ENCODE measurements at regions not wholly inside any gene's neighbourhood (a gene's known extent, or its start where the extent isn't known, plus 50 kb on each side); places are given as distances from the start of the nearest gene placed in this dataset.

DNA sequence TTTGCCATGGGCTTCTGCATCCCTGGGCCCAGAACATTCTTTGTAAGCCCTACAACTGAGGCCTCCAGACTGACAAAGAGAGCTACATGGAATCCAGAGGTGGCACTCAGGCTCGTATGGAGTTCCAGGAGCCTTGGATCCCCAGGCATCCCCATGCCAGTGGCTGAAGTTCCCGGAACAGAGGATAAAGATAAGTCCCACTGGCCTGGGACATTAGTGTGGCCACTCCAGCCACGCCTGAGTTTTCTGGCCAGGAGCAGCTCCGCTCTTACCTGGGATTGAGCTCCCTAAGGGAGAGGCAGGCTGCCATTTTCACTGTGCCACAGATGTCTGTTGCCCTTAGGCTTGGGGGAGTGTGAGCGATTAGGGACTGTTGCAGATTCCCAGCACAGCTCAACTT lies 656.3 kb upstream of the FAM174A start:
- intact Hi-C loops (cut with micrococcal nuclease), result no loop called here
- no peaks in the 10 kb centered on the region for H3K27me3 Mint-ChIP-seq (ENCODE audit: insufficient read depth)
- H3K36me3 Mint-ChIP-seq (ENCODE audit: low read depth), result no peaks in the 10 kb centered on the region
- H3K4me3 Mint-ChIP-seq, result no peak overlapping the region
- peaks cover 7% of the 10 kb centered on the region for H3K9me3 Mint-ChIP-seq
- H3K4me1 Mint-ChIP-seq (ENCODE audit: low read depth), result no peaks in the 10 kb centered on the region
- DNase-seq (ENCODE audit: low spot score), result no peak
- H3K27ac Mint-ChIP-seq, result no peak overlapping the region

DNA sequence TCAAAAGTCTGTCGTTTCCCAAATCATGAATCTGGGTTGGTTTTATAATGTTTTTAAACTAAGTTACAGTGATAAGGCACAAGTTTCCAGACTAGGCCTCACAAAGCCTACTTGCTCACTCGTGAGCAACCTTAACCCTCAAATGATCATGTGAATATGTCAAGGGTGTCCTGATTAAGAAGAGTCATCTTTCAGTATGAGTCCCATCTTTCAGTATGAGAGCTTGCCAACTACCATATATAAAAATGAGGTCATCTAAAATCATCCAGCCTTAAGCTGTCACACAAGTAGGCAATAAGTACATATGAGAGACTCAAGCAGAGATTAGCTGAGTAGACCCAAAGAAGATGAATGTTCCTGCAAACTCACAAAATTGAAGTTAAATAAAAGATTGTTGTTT lies 668.4 kb upstream of the FAM174A start:
- Mint-ChIP-seq H3K9me3 (peaks cover 4% of the 10 kb centered on the region), H3K4me3 (no peak overlapping the region), H3K27ac (no peak overlapping the region), H3K36me3 (ENCODE audit: low read depth) (no peaks in the 10 kb centered on the region), H3K27me3 (ENCODE audit: insufficient read depth) (no peaks in the 10 kb centered on the region), H3K4me1 (ENCODE audit: low read depth) (no peaks in the 10 kb centered on the region)
- DNase-seq (ENCODE audit: low spot score), result no peak
- intact Hi-C loops (cut with micrococcal nuclease), result no loop called here

- Mint-ChIP-seq H3K4me3 (no peak overlapping the region), H3K4me1 (ENCODE audit: low read depth) (no peaks in the 10 kb centered on the region), H3K27me3 (ENCODE audit: insufficient read depth) (no peaks in the 10 kb centered on the region), H3K9me3 (peaks cover 4% of the 10 kb centered on the region), H3K27ac (no peak overlapping the region), H3K36me3 (ENCODE audit: low read depth) (no peaks in the 10 kb centered on the region)
- no peak for DNase-seq (ENCODE audit: low spot score)
- intact Hi-C loops (cut with micrococcal nuclease), result no loop called here
Measured at GRCh38 chr5:99865159-99865558, 670.0 kb upstream of the FAM174A start.

- Mint-ChIP-seq H3K27ac (no peak overlapping the region), H3K36me3 (ENCODE audit: low read depth) (no peaks in the 10 kb centered on the region), H3K4me3 (no peak overlapping the region), H3K4me1 (ENCODE audit: low read depth) (no peaks in the 10 kb centered on the region), H3K27me3 (ENCODE audit: insufficient read depth) (no peaks in the 10 kb centered on the region), H3K9me3 (no peaks in the 10 kb centered on the region)
- DNase-seq (ENCODE audit: low spot score), result no peak
- intact Hi-C loops (cut with micrococcal nuclease), result no loop called here
Measured at GRCh38 chr5:99835791-99836190, 699.4 kb upstream of the FAM174A start.

GRCh38 chr5:99827136-99827535 lies 708.0 kb upstream of the FAM174A start:
- H3K27ac Mint-ChIP-seq, result no peak overlapping the region
- intact Hi-C loops (cut with micrococcal nuclease), result no loop called here
- no peaks in the 10 kb centered on the region for H3K36me3 Mint-ChIP-seq (ENCODE audit: low read depth)
- no peak for DNase-seq (ENCODE audit: low spot score)
- H3K4me3 Mint-ChIP-seq, result no peak overlapping the region
- no peaks in the 10 kb centered on the region for H3K4me1 Mint-ChIP-seq (ENCODE audit: low read depth)
- no peaks in the 10 kb centered on the region for H3K27me3 Mint-ChIP-seq (ENCODE audit: insufficient read depth)
- H3K9me3 Mint-ChIP-seq, result no peaks in the 10 kb centered on the region

DNA sequence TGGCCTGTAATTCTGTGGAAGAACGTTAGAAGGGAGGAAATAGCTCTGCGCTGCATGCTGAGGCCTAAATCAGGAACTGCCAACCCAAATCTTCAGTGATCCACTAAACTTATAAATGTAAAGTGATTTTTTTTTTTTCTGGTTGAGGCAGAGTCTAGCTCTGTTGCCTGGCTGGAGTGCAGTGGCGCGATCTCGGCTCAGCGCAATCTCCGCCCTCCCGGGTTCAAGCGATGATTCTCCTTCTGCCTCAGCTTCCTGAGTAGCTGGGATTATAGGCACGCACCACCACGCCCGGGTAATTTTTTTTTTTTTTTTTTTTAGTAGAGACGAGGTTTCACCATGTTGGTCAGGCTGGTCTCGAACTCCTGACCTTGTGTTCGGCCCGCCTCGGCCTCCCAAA lies 717.4 kb upstream of the FAM174A start:
- Mint-ChIP-seq H3K36me3 (ENCODE audit: low read depth) (no peaks in the 10 kb centered on the region), H3K27ac (no peak overlapping the region), H3K4me3 (no peak overlapping the region), H3K27me3 (ENCODE audit: insufficient read depth) (no peaks in the 10 kb centered on the region), H3K4me1 (ENCODE audit: low read depth) (no peaks in the 10 kb centered on the region), H3K9me3 (no peaks in the 10 kb centered on the region)
- intact Hi-C loops (cut with micrococcal nuclease), result no loop called here
- no peak for DNase-seq (ENCODE audit: low spot score)

- H3K4me1 Mint-ChIP-seq (ENCODE audit: low read depth), result no peaks in the 10 kb centered on the region
- H3K27ac Mint-ChIP-seq, result no peak overlapping the region
- H3K36me3 Mint-ChIP-seq (ENCODE audit: low read depth), result no peaks in the 10 kb centered on the region
Measured at GRCh38 chr5:99814321-99815063, 720.7 kb upstream of the FAM174A start.

DNA sequence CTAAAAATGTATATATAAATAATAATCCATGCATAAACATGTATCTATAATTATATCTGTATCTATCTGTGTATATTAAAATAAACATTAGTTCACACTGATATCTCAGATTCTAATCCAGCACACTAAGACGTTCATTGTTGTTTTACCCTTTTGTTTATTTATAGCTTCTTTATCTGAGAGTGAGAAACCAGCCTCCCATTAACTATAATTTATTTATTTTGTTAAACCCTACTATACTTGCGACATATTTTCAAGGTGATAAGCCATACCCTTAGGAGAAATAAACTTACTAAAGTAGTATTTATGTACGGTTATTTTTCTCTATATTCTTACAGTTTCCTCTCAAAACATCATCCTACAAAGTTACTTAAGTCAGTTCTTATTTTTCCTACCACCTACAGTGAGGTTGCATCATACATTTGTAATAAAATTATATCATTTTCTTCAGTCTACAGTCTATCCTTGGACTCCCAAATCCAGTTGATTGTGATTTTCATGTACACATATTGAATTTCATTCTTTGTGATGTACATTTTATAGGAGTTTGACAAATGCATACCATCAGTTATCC lies 726.4 kb upstream of the FAM174A start:
- Mint-ChIP-seq H3K36me3 (ENCODE audit: low read depth) (no peaks in the 10 kb centered on the region), H3K9me3 (no peaks in the 10 kb centered on the region), H3K4me3 (no peak overlapping the region), H3K27me3 (ENCODE audit: insufficient read depth) (no peaks in the 10 kb centered on the region), H3K27ac (no peak overlapping the region), H3K4me1 (ENCODE audit: low read depth) (no peaks in the 10 kb centered on the region)
- intact Hi-C loops (cut with micrococcal nuclease), result no loop called here
- no peak for DNase-seq (ENCODE audit: low spot score)

More at GRCh38 chr5:99814321-99815063, 720.7 kb upstream of the FAM174A start:
- H3K27me3 Mint-ChIP-seq (ENCODE audit: insufficient read depth), result no peaks in the 10 kb centered on the region
- no peak overlapping the region for H3K4me3 Mint-ChIP-seq
- intact Hi-C loops (cut with micrococcal nuclease), result no loop called here
- no peaks in the 10 kb centered on the region for H3K9me3 Mint-ChIP-seq
- no peak for DNase-seq (ENCODE audit: low spot score)

DNA sequence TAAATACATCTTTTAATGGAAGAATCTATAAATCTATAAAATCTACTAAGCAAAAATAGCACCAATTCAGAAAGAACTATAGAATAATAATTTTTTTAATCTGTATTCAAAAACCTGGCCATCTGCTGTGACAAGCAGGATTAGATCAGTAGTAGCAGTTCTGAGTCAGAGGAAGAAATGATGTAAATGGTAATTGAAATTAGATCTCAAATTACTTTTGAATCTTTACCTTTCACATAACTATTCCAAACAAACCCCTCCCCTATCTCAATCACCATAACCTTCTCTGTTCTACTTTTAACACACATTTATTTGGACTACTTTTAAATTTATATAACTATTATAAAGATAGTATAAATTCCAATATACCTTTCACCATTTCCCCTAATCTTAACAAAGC lies 727.8 kb upstream of the FAM174A start:
- H3K36me3 Mint-ChIP-seq (ENCODE audit: low read depth), result no peaks in the 10 kb centered on the region
- no peaks in the 10 kb centered on the region for H3K27me3 Mint-ChIP-seq (ENCODE audit: insufficient read depth)
- no peak for DNase-seq (ENCODE audit: low spot score)
- no peaks in the 10 kb centered on the region for H3K4me1 Mint-ChIP-seq (ENCODE audit: low read depth)
- no peak overlapping the region for H3K4me3 Mint-ChIP-seq
- H3K27ac Mint-ChIP-seq, result no peak overlapping the region
- intact Hi-C loops (cut with micrococcal nuclease), result no loop called here
- no peaks in the 10 kb centered on the region for H3K9me3 Mint-ChIP-seq

- Mint-ChIP-seq H3K4me3 (no peak overlapping the region), H3K9me3 (no peaks in the 10 kb centered on the region), H3K27me3 (ENCODE audit: insufficient read depth) (no peaks in the 10 kb centered on the region), H3K36me3 (ENCODE audit: low read depth) (no peaks in the 10 kb centered on the region), H3K27ac (no peak overlapping the region), H3K4me1 (ENCODE audit: low read depth) (no peaks in the 10 kb centered on the region)
- DNase-seq (ENCODE audit: low spot score), result no peak
- intact Hi-C loops (cut with micrococcal nuclease), result no loop called here
Measured at GRCh38 chr5:99795031-99795430, 740.1 kb upstream of the FAM174A start.

GRCh38 chr5:99788482-99788881 lies 746.7 kb upstream of the FAM174A start:
- Mint-ChIP-seq H3K9me3 (no peaks in the 10 kb centered on the region), H3K27ac (no peak overlapping the region), H3K27me3 (ENCODE audit: insufficient read depth) (no peaks in the 10 kb centered on the region), H3K36me3 (ENCODE audit: low read depth) (no peaks in the 10 kb centered on the region), H3K4me1 (ENCODE audit: low read depth) (no peaks in the 10 kb centered on the region), H3K4me3 (no peak overlapping the region)
- DNase-seq (ENCODE audit: low spot score), result no peak
- intact Hi-C loops (cut with micrococcal nuclease), result no loop called here

GRCh38 chr5:99775189-99775588 lies 760.0 kb upstream of the FAM174A start:
- H3K4me1 Mint-ChIP-seq (ENCODE audit: low read depth), result no peaks in the 10 kb centered on the region
- intact Hi-C loops (cut with micrococcal nuclease), result no loop called here
- H3K9me3 Mint-ChIP-seq, result no peaks in the 10 kb centered on the region
- no peak overlapping the region for H3K4me3 Mint-ChIP-seq
- no peak for DNase-seq (ENCODE audit: low spot score)
- no peaks in the 10 kb centered on the region for H3K27me3 Mint-ChIP-seq (ENCODE audit: insufficient read depth)
- H3K36me3 Mint-ChIP-seq (ENCODE audit: low read depth), result no peaks in the 10 kb centered on the region
- H3K27ac Mint-ChIP-seq, result no peak overlapping the region

GRCh38 chr5:99773290-99773689 lies 761.9 kb upstream of the FAM174A start:
- no peaks in the 10 kb centered on the region for H3K27me3 Mint-ChIP-seq (ENCODE audit: insufficient read depth)
- H3K4me3 Mint-ChIP-seq, result no peak overlapping the region
- H3K4me1 Mint-ChIP-seq (ENCODE audit: low read depth), result no peaks in the 10 kb centered on the region
- H3K9me3 Mint-ChIP-seq, result no peaks in the 10 kb centered on the region
- intact Hi-C loops (cut with micrococcal nuclease), result no loop called here
- no peaks in the 10 kb centered on the region for H3K36me3 Mint-ChIP-seq (ENCODE audit: low read depth)
- H3K27ac Mint-ChIP-seq, result no peak overlapping the region
- no peak for DNase-seq (ENCODE audit: low spot score)

GRCh38 chr5:99771296-99771695 lies 763.9 kb upstream of the FAM174A start:
- no peak overlapping the region for H3K4me3 Mint-ChIP-seq
- H3K36me3 Mint-ChIP-seq (ENCODE audit: low read depth), result no peaks in the 10 kb centered on the region
- no peaks in the 10 kb centered on the region for H3K4me1 Mint-ChIP-seq (ENCODE audit: low read depth)
- H3K27ac Mint-ChIP-seq, result no peak overlapping the region
- no peak for DNase-seq (ENCODE audit: low spot score)
- intact Hi-C loops (cut with micrococcal nuclease), result no loop called here
- H3K27me3 Mint-ChIP-seq (ENCODE audit: insufficient read depth), result no peaks in the 10 kb centered on the region
- no peaks in the 10 kb centered on the region for H3K9me3 Mint-ChIP-seq

Data from activated T-helper 1 cell treated with anti-CD3 and anti-CD28 coated beads, Interleukin-12 subunit alpha, Interleukin-12 subunit beta, Interleukin-2, Interleukin-4 antibody, amounts not matched to agents 30 ng/mL and 10 ng/mL and 1 ng/mL, durations not matched to agents 14 hours and 24 hours and 36 hours (primary cell).